H1 (cell line): ENCODE measurements at regions not wholly inside any gene's neighbourhood (a gene's known extent, or its start where the extent isn't known, plus 50 kb on each side); places are given as distances from the start of the nearest gene placed in this dataset.

Experiments
- BACH1 ChIP-seq: IDR thresholded peaks from 2 replicates; pipeline ENCODE4 v1.6.1; 2012; ENCODE audit warnings: low read length, improper control_type of control experiment
- E2F6 ChIP-seq: IDR thresholded peaks from 2 replicates; pipeline ENCODE4 v1.6.1; 2012; ENCODE audit warnings: inconsistent platforms
- MAFK ChIP-seq: IDR thresholded peaks from 2 replicates; pipeline ENCODE4 v1.6.1; 2012; ENCODE audit warnings: low read depth, mild to moderate bottlenecking, improper control_type of control experiment, low read length
- SP4 ChIP-seq: IDR thresholded peaks from 2 replicates; pipeline ENCODE4 v1.6.1; 2012; ENCODE audit warnings: low read length, inconsistent platforms

GRCh38 chr7:152489044-152489443 is 53.2 kb upstream of the KMT2C start (continued):
- TF ChIP-seq SP4 (no peak), MAFK (no peak), E2F6 (no peak), BACH1 (no peak)
